GM20431 (cell line): ENCODE measurements at regions not wholly inside any gene's neighbourhood (a gene's known extent, or its start where the extent isn't known, plus 50 kb on each side); places are given as distances from the start of the nearest gene placed in this dataset.

Source experiments
- in situ Hi-C: fragments of 300-500 bp; cut with MseI, MboI; formaldehyde crosslinking; loops from one replicate; pipeline ENCODE4 v1.15.0; 2020; ENCODE audit warnings: low sequenced_read_pairs; ENCODE audit not compliant: unreplicated experiment

DNA sequence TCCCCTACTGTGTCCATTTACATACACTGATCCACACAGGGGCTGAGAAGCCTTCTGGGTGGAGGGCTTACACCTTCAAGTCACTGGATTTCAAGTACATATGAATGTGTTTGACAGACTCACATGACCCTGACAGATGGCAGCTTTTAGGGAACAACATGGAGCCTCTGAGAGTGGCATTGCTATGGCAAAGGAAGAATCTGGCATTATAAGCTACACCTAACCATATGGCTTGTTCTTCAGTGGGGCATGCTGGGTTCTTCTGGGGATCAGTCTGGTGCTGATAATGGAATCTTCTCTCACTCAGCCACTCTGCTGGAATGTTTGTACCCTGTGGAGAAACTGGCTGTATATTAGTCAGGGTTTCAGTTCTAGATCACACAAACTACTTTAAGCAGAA, 68.5 kb upstream of the PDE4B start:
- in situ Hi-C loops: loop anchor here (25.0 kb wide), 1 partner anchor 513 kb away; no protein-coding TSS in a partner anchor

- in situ Hi-C loops: no loop called here
These were observed 67.6 kb upstream of the PDE4B start for GRCh38 chr1:65725064-65725463.

DNA sequence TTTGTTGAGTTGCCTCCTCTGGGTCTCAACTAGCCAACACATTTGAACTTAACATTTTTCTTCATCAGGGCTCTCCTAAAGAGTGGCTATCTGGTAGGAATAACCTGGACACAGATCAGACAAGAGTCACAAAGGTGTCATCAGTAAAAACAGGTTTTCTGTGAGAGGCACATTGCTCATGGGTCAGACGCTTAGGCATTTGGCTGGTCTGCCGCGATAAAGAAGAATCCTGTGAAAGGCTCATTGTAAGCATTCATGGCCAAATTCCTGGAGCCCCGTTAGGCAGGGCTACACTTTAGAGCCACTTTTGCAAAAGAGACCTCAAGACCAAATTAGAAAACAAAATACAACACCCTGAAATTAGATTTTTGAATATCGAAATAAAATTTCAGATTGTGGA, 64.2 kb upstream of the PDE4B start:
- in situ Hi-C loops: no loop called here

- in situ Hi-C loops: no loop called here
These were observed 63.4 kb upstream of the PDE4B start for GRCh38 chr1:65729259-65729658.

DNA sequence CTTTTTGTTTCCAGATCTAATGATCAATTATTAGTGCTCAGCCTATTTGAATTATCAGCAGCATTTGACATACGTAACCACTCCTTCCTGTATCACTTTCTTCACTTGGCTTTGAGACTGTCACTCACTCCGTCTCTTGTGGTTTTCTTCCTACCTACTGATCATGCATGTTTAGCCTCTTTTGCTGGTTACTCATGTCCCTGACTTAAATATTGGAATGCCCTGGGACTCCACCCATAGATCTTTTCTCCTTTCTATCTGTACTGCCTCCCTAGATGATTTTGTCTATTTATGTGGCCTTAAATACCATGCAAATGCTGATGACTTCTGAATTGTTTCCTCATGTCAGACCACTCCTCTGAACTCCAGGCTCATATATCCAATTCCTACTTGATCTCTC, 57.7 kb upstream of the PDE4B start:
- in situ Hi-C loops: no loop called here

DNA sequence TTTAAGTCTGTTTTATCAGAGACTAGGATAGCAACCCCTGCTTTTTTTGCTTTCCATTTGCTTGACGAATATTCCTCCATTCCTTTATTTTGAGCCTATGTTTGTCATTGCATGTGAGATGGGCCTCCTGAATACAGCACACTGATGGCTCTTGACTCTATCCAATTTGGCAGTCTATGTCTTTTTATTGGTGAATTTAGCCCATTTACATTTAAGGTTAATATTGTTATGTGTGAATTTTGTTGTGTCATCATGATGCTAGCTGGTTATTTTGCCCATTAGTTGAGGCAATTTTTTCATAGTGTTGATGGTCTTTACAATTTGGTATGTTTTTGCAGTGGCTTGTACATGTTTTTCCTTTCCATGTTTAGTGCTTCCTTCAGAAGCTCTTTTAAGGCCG, 50.7 kb upstream of the PDE4B start:
- in situ Hi-C loops: no loop called here
